Upper lobe of left lung (tissue), 6 donors: ENCODE measurements at regions not wholly inside any gene's neighbourhood (a gene's known extent, or its start where the extent isn't known, plus 50 kb on each side); places are given as distances from the start of the nearest gene placed in this dataset.

Source experiments
- ATAC-seq, 2 donors: fragments of 200-7000 bp; cut with Tn5 transposase; one replicate each; pipeline ENCODE4 v1.9.1; 2022; ENCODE audit warnings: mild to moderate bottlenecking in 2 of 2, moderate library complexity in 2 of 2; ENCODE audit not compliant: low FRiP score in 2 of 2
- DNase-seq, 2 donors: peaks; one replicate each; pipeline ENCODE4 v3.0.0-alpha.2; 2019 to 2020
- H3K27ac ChIP-seq, 4 donors: fragments of 200-600 bp; sonication (generic); one replicate each; pipeline ENCODE4 v1.5.1; 2016 to 2019
- H3K27me3 ChIP-seq, 4 donors: fragments of 200-600 bp; sonication (generic); one replicate each; pipeline ENCODE4 v1.5.1; 2017 to 2019
- H3K36me3 ChIP-seq, 4 donors: fragments of 200-600 bp; sonication (generic); one replicate each; pipeline ENCODE4 v1.5.1; 2016 to 2019
- H3K4me1 ChIP-seq, 4 donors: fragments of 200-600 bp; sonication (generic); one replicate each; pipeline ENCODE4 v1.5.1; 2018 to 2019
- H3K4me3 ChIP-seq, 4 donors: fragments of 200-600 bp; sonication (generic); one replicate each; pipeline ENCODE4 v1.5.1; 2017 to 2019; ENCODE audit warnings: mild to moderate bottlenecking in 2 of 4, moderate library complexity in 1 of 4
- H3K9me3 ChIP-seq, 4 donors: fragments of 200-600 bp; sonication (generic); one replicate each; pipeline ENCODE4 v1.5.1; 2018 to 2019
- CTCF ChIP-seq, 6 experiments: fragments of 450-650 bp in 4 of 6; fragments of 200-600 bp in 2 of 6; sonication (generic) in 2 of 6; IDR thresholded peaks; one replicate each; pipeline ENCODE4 v1.5.1; 2016 to 2019; ENCODE audit warnings: antibody characterized with exemption in 6 of 6
- EP300 ChIP-seq, 4 donors: sonication (generic); formaldehyde crosslinking; IDR thresholded peaks; one replicate each; pipeline ENCODE4 v1.5.1; 2017; ENCODE audit warnings: antibody characterized with exemption in 4 of 4, control low read depth in 2 of 4
- POLR2A ChIP-seq, 4 donors: fragments of 450-650 bp; IDR thresholded peaks; one replicate each; pipeline ENCODE4 v1.5.1; 2016 to 2017; ENCODE audit warnings: antibody characterized with exemption in 4 of 4, mild to moderate bottlenecking in 2 of 4
- POLR2AphosphoS5 ChIP-seq, 2 donors: sonication (generic); formaldehyde crosslinking; IDR thresholded peaks; one replicate each; pipeline ENCODE4 v1.5.1; 2017; ENCODE audit warnings: antibody characterized with exemption in 2 of 2
- WGBS, 2 donors: methylation state at CpG; one replicate each; pipeline ENCODE4 v1.1.5; 2017 to 2018; 5-methylcytosine and 5-hydroxymethylcytosine counted together
- donor health status: DM: no; HTN: no; CAD: no; lungs with moderate emphysema.
- donor health status: DM: no; HTN: yes; CAD: no; lungs with severe emphysema.

GRCh38 chr15:93174836-93175235, 85.8 kb upstream of the RGMA start:
- 76 to 78% methylated on average over 2 of the region's 2 CpGs for WGBS, 2 donors
- TF ChIP-seq CTCF (IDR thresholded peaks at IDR 0.05) (no peak), EP300 (IDR thresholded peaks at IDR 0.05) (no peak), POLR2AphosphoS5 (IDR thresholded peaks at IDR 0.05) (no peak), POLR2A (IDR thresholded peaks at IDR 0.05) (no peak)
- no peak overlapping the region for H3K4me3 ChIP-seq
- no peak overlapping the region for H3K27ac ChIP-seq
- ATAC-seq (no peak), DNase-seq (no peak)
- H3K4me1 ChIP-seq = peaks cover 0 to 10% (median 8%) of the 10 kb centered on the region in 4 donors
- H3K9me3 ChIP-seq = no peaks in the 10 kb centered on the region
- no peaks in the 10 kb centered on the region for H3K36me3 ChIP-seq
- H3K27me3 ChIP-seq = no peaks in the 10 kb centered on the region

- Histone ChIP-seq H3K27ac (no peak overlapping the region), H3K4me3 (no peak overlapping the region), H3K9me3 (no peaks in the 10 kb centered on the region), H3K27me3 (no peaks in the 10 kb centered on the region), H3K4me1 (peaks cover 0 to 1% (median 0%) of the 10 kb centered on the region in 4 donors), H3K36me3 (no peaks in the 10 kb centered on the region)
- DNase-seq (no peak), ATAC-seq (no peak)
- TF ChIP-seq POLR2AphosphoS5 (IDR thresholded peaks at IDR 0.05) (no peak), POLR2A (IDR thresholded peaks at IDR 0.05) (no peak), EP300 (IDR thresholded peaks at IDR 0.05) (no peak)
- 48 to 62% methylated on average over 3 of the region's 3 CpGs for WGBS, 2 donors
These were observed 84.4 kb upstream of the RGMA start for GRCh38 chr15:93173369-93173768.

- WGBS, 2 donors = 81 to 82% methylated on average over 3 of the region's 3 CpGs
These were observed 82.5 kb upstream of the RGMA start for GRCh38 chr15:93171476-93171875.

GRCh38 chr15:93170329-93170728, 81.3 kb upstream of the RGMA start:
- H3K27ac ChIP-seq = no peak overlapping the region
- 69 to 75% methylated on average over 6 of the region's 6 CpGs for WGBS, 2 donors
- H3K4me3 ChIP-seq = no peak overlapping the region
- H3K27me3 ChIP-seq = no peaks in the 10 kb centered on the region
- H3K4me1 ChIP-seq = no peaks in the 10 kb centered on the region
- no peak for DNase-seq
- no peaks in the 10 kb centered on the region for H3K36me3 ChIP-seq
- ATAC-seq = no peak
- H3K9me3 ChIP-seq = no peaks in the 10 kb centered on the region
- no peak for TF ChIP-seq CTCF (IDR thresholded peaks at IDR 0.05)
- TF ChIP-seq POLR2A (IDR thresholded peaks at IDR 0.05) = no peak
- no peak for TF ChIP-seq EP300 (IDR thresholded peaks at IDR 0.05)
- TF ChIP-seq POLR2AphosphoS5 (IDR thresholded peaks at IDR 0.05) = no peak

More at GRCh38 chr15:93171476-93171875, 82.5 kb upstream of the RGMA start:
- no peak for DNase-seq
- Histone ChIP-seq H3K4me3 (no peak overlapping the region), H3K9me3 (no peaks in the 10 kb centered on the region), H3K27ac (no peak overlapping the region), H3K4me1 (no peaks in the 10 kb centered on the region), H3K27me3 (no peaks in the 10 kb centered on the region), H3K36me3 (no peaks in the 10 kb centered on the region)
- ATAC-seq = no peak
- TF ChIP-seq CTCF (IDR thresholded peaks at IDR 0.05) = no peak
- TF ChIP-seq POLR2A (IDR thresholded peaks at IDR 0.05) = no peak
- TF ChIP-seq POLR2AphosphoS5 (IDR thresholded peaks at IDR 0.05) = no peak
- no peak for TF ChIP-seq EP300 (IDR thresholded peaks at IDR 0.05)

- Histone ChIP-seq H3K9me3 (no peaks in the 10 kb centered on the region), H3K27me3 (no peaks in the 10 kb centered on the region), H3K4me3 (no peak overlapping the region), H3K27ac (no peak overlapping the region), H3K36me3 (no peaks in the 10 kb centered on the region), H3K4me1 (no peaks in the 10 kb centered on the region)
- ATAC-seq (no peak), DNase-seq (no peak)
- 62 to 81% methylated on average over 2 of the region's 2 CpGs for WGBS, 2 donors
- no peak for TF ChIP-seq POLR2A (IDR thresholded peaks at IDR 0.05)
- TF ChIP-seq CTCF (IDR thresholded peaks at IDR 0.05) = no peak
- TF ChIP-seq EP300 (IDR thresholded peaks at IDR 0.05) = no peak
- no peak for TF ChIP-seq POLR2AphosphoS5 (IDR thresholded peaks at IDR 0.05)
These were observed 79.9 kb upstream of the RGMA start for GRCh38 chr15:93168910-93169309.
